ENCODE measurements at regions not wholly inside any gene's neighbourhood (a gene's known extent, or its start where the extent isn't known, plus 50 kb on each side); places are given as distances from the start of the nearest gene placed in this dataset.

DNA sequence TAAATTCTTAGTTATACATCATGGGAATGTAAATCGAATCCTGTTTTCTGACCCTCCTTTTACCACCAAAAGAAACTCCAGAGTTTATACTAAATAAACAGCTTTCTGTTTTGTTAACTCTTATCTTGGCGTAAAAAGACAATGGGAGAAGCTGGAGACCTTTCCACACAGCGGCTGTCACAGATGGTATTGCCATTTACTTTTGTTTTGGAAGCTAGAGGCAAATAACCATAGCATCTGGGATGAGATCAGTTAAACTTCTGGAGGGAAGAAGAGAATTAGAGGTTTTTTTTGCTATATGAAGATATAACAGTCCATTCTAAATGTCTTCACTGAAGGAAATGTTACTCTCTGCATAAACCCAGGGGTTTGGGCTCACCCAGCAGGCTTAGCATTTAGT is 258.9 kb downstream of the REEP3 start:
- TF ChIP-seq CTCF (conservative IDR thresholded peaks at IDR 0.05; ENCODE audit: low read depth in 2 of 2) (no peak), EZH2 (IDR thresholded peaks at IDR 0.05; ENCODE audit: low read depth, unreplicated experiment) (no peak), POLR2AphosphoS5 (IDR thresholded peaks at IDR 0.05; ENCODE audit: low read depth) (no peak)
